CD4-positive, alpha-beta T cell (primary cell): ENCODE measurements at regions not wholly inside any gene's neighbourhood (a gene's known extent, or its start where the extent isn't known, plus 50 kb on each side); places are given as distances from the start of the nearest gene placed in this dataset.
"Not testable (repeated sequence)": the region's sequence is repeated elsewhere in the genome, so short reads cannot be mapped to it uniquely, and the experiment has no call there.

Source experiments
- ATAC-seq: fragments of 200-7000 bp; cut with Tn5 transposase; one replicate; pipeline ENCODE4 v1.10.0; 2022; ENCODE audit warnings: mild to moderate bottlenecking; ENCODE audit not compliant: poor library complexity
- CTCF ChIA-PET: fragments of 350-600 bp; sonication (Branson Sonifier 250); formaldehyde crosslinking; loops from one replicate; lab custom pipeline; 2021; ENCODE audit warnings: antibody characterized with exemption, inconsistent platforms; lab: Charles Lee
- POLR2A ChIA-PET: fragments of 350-600 bp; sonication (Branson Sonifier 250); formaldehyde crosslinking; loops from one replicate; lab custom pipeline; 2021; ENCODE audit warnings: antibody characterized with exemption, inconsistent platforms; lab: Charles Lee
- DNase-seq, 14 experiments: peaks; one replicate each; pipeline ENCODE4 v3.0.0-alpha.2; 2013 to 2020; ENCODE audit warnings: mixed read lengths in 2 of 14
- H3K27ac ChIP-seq, 2 donors: one replicate each; pipeline versions ENCODE4 v1.5.1 to v1.7.0; 2013; ENCODE audit warnings: low read length in 2 of 2, low read depth in 1 of 2, mild to moderate bottlenecking in 1 of 2
- H3K27me3 ChIP-seq, 2 experiments: 1 replicate in 1 of 2; 2 replicates in 1 of 2; pipeline versions ENCODE4 v1.6.1 to v1.7.0; 2013; ENCODE audit warnings: low read length in 2 of 2, control low read depth in 1 of 2, mild to moderate bottlenecking in 1 of 2, moderate library complexity in 1 of 2; ENCODE audit not compliant: insufficient read depth in 2 of 2, control insufficient read depth in 1 of 2
- H3K36me3 ChIP-seq: one replicate; pipeline ENCODE4 v1.6.1; 2013; ENCODE audit warnings: low read length, control low read depth; ENCODE audit not compliant: insufficient read depth
- H3K4me1 ChIP-seq: one replicate; pipeline ENCODE4 v1.6.1; 2013; ENCODE audit warnings: low read length, control low read depth; ENCODE audit not compliant: insufficient read depth
- H3K4me3 ChIP-seq: one replicate; pipeline ENCODE4 v1.5.1; 2013; ENCODE audit warnings: mild to moderate bottlenecking, low read length, moderate library complexity
- H3K9me3 ChIP-seq, 2 experiments: 1 replicate in 1 of 2; 2 replicates in 1 of 2; pipeline versions ENCODE4 v1.6.1 to v1.7.0; 2013; ENCODE audit warnings: low read length in 2 of 2, mild to moderate bottlenecking in 2 of 2, control low read depth in 1 of 2, moderate library complexity in 1 of 2; ENCODE audit not compliant: control insufficient read depth in 1 of 2, insufficient read depth in 1 of 2
- H3K27ac Mint-ChIP-seq: one replicate; pipeline ENCODE4 v1.8.0; 2020; ENCODE audit warnings: mixed read lengths
- H3K27me3 Mint-ChIP-seq: one replicate; pipeline ENCODE4 v1.8.0; 2021; ENCODE audit warnings: mixed read lengths
- H3K36me3 Mint-ChIP-seq: one replicate; pipeline ENCODE4 v1.8.0; 2021; ENCODE audit warnings: low read depth, mixed read lengths
- H3K4me1 Mint-ChIP-seq: one replicate; pipeline ENCODE4 v1.8.0; 2021; ENCODE audit warnings: low read depth, mixed read lengths
- H3K4me3 Mint-ChIP-seq: one replicate; pipeline ENCODE4 v1.8.0; 2020; ENCODE audit warnings: mild to moderate bottlenecking, mixed read lengths
- H3K9me3 Mint-ChIP-seq: one replicate; pipeline ENCODE4 v1.8.0; 2020; ENCODE audit warnings: mixed read lengths
- intact Hi-C, 2 experiments: fragments of 100-400 bp; cut with DNase I in 1 of 2; cut with micrococcal nuclease in 1 of 2; formaldehyde crosslinking; loops; one replicate each; pipeline versions ENCODE4 v1.15.1 to v1.9.0; 2023 to 2025; cut with DNase I, micrococcal nuclease

- H3K4me1 Mint-ChIP-seq, DNase-seq, CTCF ChIA-PET, ATAC-seq, H3K4me1 ChIP-seq, H3K36me3 ChIP-seq, H3K36me3 Mint-ChIP-seq, H3K4me3 Mint-ChIP-seq, intact Hi-C loops, H3K27me3 ChIP-seq, H3K4me3 ChIP-seq, H3K27ac ChIP-seq, H3K9me3 Mint-ChIP-seq, H3K27me3 Mint-ChIP-seq, H3K27ac Mint-ChIP-seq, H3K9me3 ChIP-seq: not testable (repeated sequence)
- POLR2A ChIA-PET, result interaction anchor here (0.7 kb wide), 1 partner anchor 152 kb away, joined by 4 read pairs; no protein-coding TSS in a partner anchor
Observed at GRCh38 chr15:77930907-77931306, 146.6 kb downstream of the TBC1D2B start.

GRCh38 chr15:77930490-77930889 lies 147.0 kb downstream of the TBC1D2B start:
- H3K27me3 Mint-ChIP-seq, H3K4me1 ChIP-seq, ATAC-seq, H3K4me3 Mint-ChIP-seq, H3K4me3 ChIP-seq, H3K4me1 Mint-ChIP-seq, DNase-seq, CTCF ChIA-PET, H3K36me3 ChIP-seq, intact Hi-C loops, H3K27ac ChIP-seq, H3K9me3 Mint-ChIP-seq, H3K9me3 ChIP-seq, H3K27ac Mint-ChIP-seq, H3K27me3 ChIP-seq, H3K36me3 Mint-ChIP-seq: not testable (repeated sequence)
- POLR2A ChIA-PET, result interaction anchor here (0.7 kb wide), 1 partner anchor 152 kb away, joined by 4 read pairs; no protein-coding TSS in a partner anchor

GRCh38 chr15:77926789-77927188 lies 150.7 kb downstream of the TBC1D2B start:
- H3K27me3 Mint-ChIP-seq, H3K27me3 ChIP-seq, H3K9me3 Mint-ChIP-seq, H3K4me3 Mint-ChIP-seq, H3K4me3 ChIP-seq, H3K27ac ChIP-seq, H3K36me3 Mint-ChIP-seq, CTCF ChIA-PET, DNase-seq, POLR2A ChIA-PET, H3K27ac Mint-ChIP-seq, H3K4me1 ChIP-seq, ATAC-seq, intact Hi-C loops, H3K9me3 ChIP-seq, H3K4me1 Mint-ChIP-seq, H3K36me3 ChIP-seq: not testable (repeated sequence)

- H3K9me3 Mint-ChIP-seq, H3K27me3 ChIP-seq, H3K27me3 Mint-ChIP-seq, ATAC-seq, H3K4me1 Mint-ChIP-seq, intact Hi-C loops, H3K9me3 ChIP-seq, H3K4me3 Mint-ChIP-seq, H3K27ac ChIP-seq, H3K4me1 ChIP-seq, H3K36me3 ChIP-seq, H3K27ac Mint-ChIP-seq, H3K36me3 Mint-ChIP-seq, CTCF ChIA-PET, POLR2A ChIA-PET, H3K4me3 ChIP-seq, DNase-seq: not testable (repeated sequence)
Observed at GRCh38 chr15:77926296-77926695, 151.2 kb downstream of the TBC1D2B start.

GRCh38 chr15:77925101-77925500 lies 152.4 kb downstream of the TBC1D2B start:
- H3K9me3 Mint-ChIP-seq, H3K4me1 ChIP-seq, H3K27ac ChIP-seq, H3K4me3 Mint-ChIP-seq, intact Hi-C loops, H3K4me1 Mint-ChIP-seq, H3K9me3 ChIP-seq, H3K36me3 Mint-ChIP-seq, CTCF ChIA-PET, DNase-seq, POLR2A ChIA-PET, H3K27me3 Mint-ChIP-seq, ATAC-seq, H3K27ac Mint-ChIP-seq, H3K27me3 ChIP-seq, H3K36me3 ChIP-seq, H3K4me3 ChIP-seq: not testable (repeated sequence)
